ENCODE measurements at regions not wholly inside any gene's neighbourhood (a gene's known extent, or its start where the extent isn't known, plus 50 kb on each side); places are given as distances from the start of the nearest gene placed in this dataset.

DNA sequence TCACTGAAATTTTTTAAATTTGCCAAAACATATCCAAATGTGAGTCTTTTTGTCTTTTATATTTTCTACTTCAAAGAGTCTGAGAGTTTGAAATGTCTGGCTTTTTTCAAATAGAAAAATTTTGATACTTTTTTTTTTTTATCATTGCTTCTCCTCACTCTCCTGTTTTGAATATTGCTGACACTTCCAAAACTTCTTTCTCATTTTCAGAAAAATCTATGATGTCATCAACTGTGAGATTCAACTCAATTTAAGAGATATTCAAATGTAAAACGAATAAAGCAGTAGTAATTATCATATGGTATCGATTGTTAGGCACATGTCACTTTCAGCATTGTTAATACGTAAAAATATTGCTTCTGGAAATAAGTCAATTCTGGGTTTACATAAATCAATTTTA lies 505.8 kb upstream of the STEAP1 start:
- TF ChIP-seq, protein P1, sequence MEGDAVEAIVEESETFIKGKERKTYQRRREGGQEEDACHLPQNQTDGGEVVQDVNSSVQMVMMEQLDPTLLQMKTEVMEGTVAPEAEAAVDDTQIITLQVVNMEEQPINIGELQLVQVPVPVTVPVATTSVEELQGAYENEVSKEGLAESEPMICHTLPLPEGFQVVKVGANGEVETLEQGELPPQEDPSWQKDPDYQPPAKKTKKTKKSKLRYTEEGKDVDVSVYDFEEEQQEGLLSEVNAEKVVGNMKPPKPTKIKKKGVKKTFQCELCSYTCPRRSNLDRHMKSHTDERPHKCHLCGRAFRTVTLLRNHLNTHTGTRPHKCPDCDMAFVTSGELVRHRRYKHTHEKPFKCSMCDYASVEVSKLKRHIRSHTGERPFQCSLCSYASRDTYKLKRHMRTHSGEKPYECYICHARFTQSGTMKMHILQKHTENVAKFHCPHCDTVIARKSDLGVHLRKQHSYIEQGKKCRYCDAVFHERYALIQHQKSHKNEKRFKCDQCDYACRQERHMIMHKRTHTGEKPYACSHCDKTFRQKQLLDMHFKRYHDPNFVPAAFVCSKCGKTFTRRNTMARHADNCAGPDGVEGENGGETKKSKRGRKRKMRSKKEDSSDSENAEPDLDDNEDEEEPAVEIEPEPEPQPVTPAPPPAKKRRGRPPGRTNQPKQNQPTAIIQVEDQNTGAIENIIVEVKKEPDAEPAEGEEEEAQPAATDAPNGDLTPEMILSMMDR (IDR thresholded peaks at IDR 0.05; ENCODE audit: unreplicated experiment), result no peak
- intact Hi-C loops (cut with micrococcal nuclease), result no loop called here
- DNase-seq (ENCODE audit: unreplicated experiment), result no peak
- no peaks in the 10 kb centered on the region for H3K27me3 Mint-ChIP-seq (ENCODE audit: insufficient read depth, unreplicated experiment)
- no peaks in the 10 kb centered on the region for H3K9me3 Mint-ChIP-seq (ENCODE audit: unreplicated experiment)
- ChIA-PET CTCF (no interaction called here), POLR2A (no interaction called here)
- H3K27ac Mint-ChIP-seq (ENCODE audit: low read depth, unreplicated experiment), result no peak overlapping the region
- BruUV-seq (replicated peaks), result no TSS peak
- no peaks in the 10 kb centered on the region for H3K36me3 Mint-ChIP-seq (ENCODE audit: insufficient read depth, unreplicated experiment)
- no peak overlapping the region for H3K4me3 Mint-ChIP-seq (ENCODE audit: unreplicated experiment)
- H3K4me1 Mint-ChIP-seq (ENCODE audit: insufficient read depth, unreplicated experiment), result no peaks in the 10 kb centered on the region

DNA sequence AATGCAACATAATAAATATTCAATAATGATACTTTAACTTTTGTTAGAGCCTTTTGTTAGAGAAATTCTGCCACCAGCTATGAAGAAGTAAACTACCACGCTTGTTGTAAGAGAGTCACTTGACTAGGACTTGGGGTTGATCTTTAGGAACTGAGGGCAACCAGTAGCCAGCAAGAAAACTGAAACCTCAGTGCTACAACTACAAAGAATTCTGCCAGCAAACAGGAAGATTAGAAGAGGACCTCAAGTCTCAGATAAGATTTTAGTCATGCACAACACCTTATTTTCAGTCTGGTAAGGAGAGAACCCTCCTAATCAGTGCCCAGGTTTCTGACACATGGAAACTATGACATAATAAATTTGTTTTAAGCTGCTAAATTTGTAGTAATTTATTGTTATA lies 498.3 kb upstream of the STEAP1 start:
- no peak for DNase-seq (ENCODE audit: unreplicated experiment)
- Mint-ChIP-seq H3K9me3 (ENCODE audit: unreplicated experiment) (no peaks in the 10 kb centered on the region), H3K36me3 (ENCODE audit: insufficient read depth, unreplicated experiment) (no peaks in the 10 kb centered on the region), H3K4me3 (ENCODE audit: unreplicated experiment) (no peak overlapping the region), H3K27ac (ENCODE audit: low read depth, unreplicated experiment) (no peak overlapping the region), H3K27me3 (ENCODE audit: insufficient read depth, unreplicated experiment) (no peaks in the 10 kb centered on the region), H3K4me1 (ENCODE audit: insufficient read depth, unreplicated experiment) (no peaks in the 10 kb centered on the region)
- TF ChIP-seq, protein P1 (IDR thresholded peaks at IDR 0.05; ENCODE audit: unreplicated experiment), result no peak
- BruUV-seq (replicated peaks), result no TSS peak
- intact Hi-C loops (cut with micrococcal nuclease), result no loop called here
- ChIA-PET CTCF (no interaction called here), POLR2A (no interaction called here)

DNA sequence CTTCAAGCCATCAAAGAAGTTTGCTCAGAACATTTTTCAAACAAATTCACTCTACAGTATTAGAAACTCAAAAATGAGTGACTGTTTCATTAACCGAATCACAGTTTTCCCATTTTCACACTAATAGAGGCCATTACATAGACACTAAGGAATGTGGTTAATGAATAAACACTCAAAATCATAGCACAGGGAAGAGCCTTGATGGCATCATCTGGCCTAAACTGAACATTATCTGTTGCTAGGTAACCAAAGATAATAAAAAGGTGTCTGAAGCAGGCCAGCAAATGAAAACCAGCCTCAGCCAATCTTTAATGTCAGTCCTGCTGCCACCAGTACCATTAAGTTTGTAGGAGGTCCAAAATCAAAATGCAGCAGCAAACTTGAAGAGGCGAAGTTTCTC lies 492.4 kb upstream of the STEAP1 start:
- no peak overlapping the region for H3K27ac Mint-ChIP-seq (ENCODE audit: low read depth, unreplicated experiment)
- no peak for DNase-seq (ENCODE audit: unreplicated experiment)
- no peaks in the 10 kb centered on the region for H3K27me3 Mint-ChIP-seq (ENCODE audit: insufficient read depth, unreplicated experiment)
- TF ChIP-seq, protein P1 (IDR thresholded peaks at IDR 0.05; ENCODE audit: unreplicated experiment), result no peak
- ChIA-PET POLR2A (no interaction called here), CTCF (no interaction called here)
- no peak overlapping the region for H3K4me3 Mint-ChIP-seq (ENCODE audit: unreplicated experiment)
- H3K4me1 Mint-ChIP-seq (ENCODE audit: insufficient read depth, unreplicated experiment), result no peaks in the 10 kb centered on the region
- intact Hi-C loops (cut with micrococcal nuclease), result no loop called here
- no peaks in the 10 kb centered on the region for H3K36me3 Mint-ChIP-seq (ENCODE audit: insufficient read depth, unreplicated experiment)
- no peaks in the 10 kb centered on the region for H3K9me3 Mint-ChIP-seq (ENCODE audit: unreplicated experiment)
- no TSS peak for BruUV-seq (replicated peaks)

DNA sequence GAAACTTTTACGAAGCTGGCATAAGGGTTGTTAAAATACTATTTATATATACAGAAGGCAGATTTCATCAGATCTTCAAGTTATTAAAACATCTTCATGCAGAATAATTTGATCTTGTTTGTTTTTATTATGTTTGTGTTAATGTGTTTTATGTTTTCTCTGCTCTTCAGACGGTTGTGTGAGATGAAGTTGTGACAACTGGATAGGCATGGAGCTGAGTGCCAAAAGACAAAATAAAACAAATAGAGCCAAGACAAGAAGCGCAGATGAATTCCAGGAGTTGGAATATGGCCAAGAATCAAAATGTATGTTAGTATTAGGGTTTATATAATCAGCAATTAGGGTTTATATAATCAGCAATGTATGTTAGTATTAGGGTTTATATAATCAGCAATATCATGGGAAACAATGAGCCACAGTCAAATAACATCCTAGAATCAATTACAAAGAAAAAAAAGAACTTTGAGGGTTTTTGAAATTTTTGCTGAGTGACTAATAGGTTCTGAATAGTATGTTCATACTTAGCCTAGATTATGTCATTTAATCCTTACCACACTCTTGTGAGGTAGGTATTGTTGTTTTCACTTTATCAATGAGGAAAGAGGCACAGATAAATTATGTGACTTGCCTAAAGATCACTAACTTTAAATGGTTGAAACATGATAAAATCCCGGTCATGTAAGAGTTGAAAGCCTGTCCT lies 488.0 kb upstream of the STEAP1 start:
- DNase-seq (ENCODE audit: unreplicated experiment), result no peak
- no peaks in the 10 kb centered on the region for H3K9me3 Mint-ChIP-seq (ENCODE audit: unreplicated experiment)
- H3K27ac Mint-ChIP-seq (ENCODE audit: low read depth, unreplicated experiment), result no peak overlapping the region
- no peak overlapping the region for H3K4me3 Mint-ChIP-seq (ENCODE audit: unreplicated experiment)
- CTCF ChIA-PET, result interaction anchor here (0.8 to 1.5 kb wide), 2 partner anchors 9 to 20 kb away, joined by 5 read pairs; no protein-coding TSS in a partner anchor
- H3K27me3 Mint-ChIP-seq (ENCODE audit: insufficient read depth, unreplicated experiment), result no peaks in the 10 kb centered on the region
- TF ChIP-seq, protein P1 (IDR thresholded peaks at IDR 0.05; ENCODE audit: unreplicated experiment), result no peak
- POLR2A ChIA-PET, result no interaction called here
- no peaks in the 10 kb centered on the region for H3K36me3 Mint-ChIP-seq (ENCODE audit: insufficient read depth, unreplicated experiment)
- intact Hi-C loops (cut with micrococcal nuclease), result no loop called here
- BruUV-seq (replicated peaks), result no TSS peak
- no peaks in the 10 kb centered on the region for H3K4me1 Mint-ChIP-seq (ENCODE audit: insufficient read depth, unreplicated experiment)
